RWPE2 (cell line): ENCODE measurements at regions not wholly inside any gene's neighbourhood (a gene's known extent, or its start where the extent isn't known, plus 50 kb on each side); places are given as distances from the start of the nearest gene placed in this dataset.

Experiments used
- ATAC-seq: fragments of 200-7000 bp; cut with Tn5 transposase; 3 replicates; pipeline ENCODE4 v1.9.1; 2021; ENCODE audit warnings: low read depth
- DNase-seq: peaks from one replicate; pipeline ENCODE4 v3.0.0-alpha.2; 2020; ENCODE audit warnings: low spot score
- H3K27ac ChIP-seq: fragments of 450-650 bp; 2 replicates; pipeline ENCODE4 v1.5.1; 2017; ENCODE audit warnings: mild to moderate bottlenecking; ENCODE audit not compliant: poor library complexity, severe bottlenecking
- H3K27me3 ChIP-seq: fragments of 250-450 bp; sonication (Bioruptor Pico); 2 replicates; pipeline ENCODE4 v1.5.1; 2021; ENCODE audit warnings: mild to moderate bottlenecking, moderate library complexity; ENCODE audit not compliant: insufficient read depth, poor library complexity, severe bottlenecking
- H3K36me3 ChIP-seq: fragments of 250-450 bp; sonication (Bioruptor Pico); 2 replicates; pipeline ENCODE4 v1.5.1; 2020; ENCODE audit warnings: low read depth, mild to moderate bottlenecking, moderate library complexity
- H3K4me1 ChIP-seq: fragments of 250-450 bp; sonication (Bioruptor Pico); 2 replicates; pipeline ENCODE4 v1.5.1; 2021; ENCODE audit warnings: mild to moderate bottlenecking, moderate library complexity; ENCODE audit not compliant: insufficient read depth, poor library complexity, severe bottlenecking
- H3K4me3 ChIP-seq: fragments of 250-450 bp; sonication (Bioruptor Pico); 2 replicates; pipeline ENCODE4 v1.5.1; 2021; ENCODE audit warnings: mild to moderate bottlenecking, moderate library complexity; ENCODE audit not compliant: severe bottlenecking
- H3K9me3 ChIP-seq: fragments of 250-450 bp; sonication (Bioruptor Pico); 2 replicates; pipeline ENCODE4 v1.5.1; 2021; ENCODE audit warnings: mild to moderate bottlenecking, moderate library complexity; ENCODE audit not compliant: severe bottlenecking
- TF ChIP-seq, protein P1 (sequence below): fragments of 450-650 bp; IDR thresholded peaks from one replicate; pipeline ENCODE4 v1.5.1; 2017; ENCODE audit warnings: mild to moderate bottlenecking, moderate library complexity; ENCODE audit not compliant: poor library complexity, severe bottlenecking

DNA sequence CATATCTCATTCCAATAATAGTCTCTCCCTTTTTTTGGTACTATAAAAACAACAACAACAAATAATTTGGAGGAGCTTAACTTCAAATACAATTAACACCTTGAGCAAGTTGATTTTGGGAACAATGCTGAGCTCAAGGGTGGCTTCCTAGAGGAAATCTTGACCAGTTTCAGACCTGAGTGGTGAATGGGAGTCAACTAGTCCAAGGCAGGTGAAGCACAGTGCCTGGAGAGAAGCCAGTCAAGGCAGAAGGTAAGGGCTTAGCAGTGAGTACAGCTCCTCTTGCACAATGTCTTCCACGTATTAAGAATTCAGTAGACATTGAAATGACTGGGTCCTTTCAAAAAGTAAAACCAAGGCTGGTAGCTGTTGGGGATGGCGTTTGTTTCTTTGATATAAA is 444.8 kb downstream of the ATP23 start:
- DNase-seq (no peak), ATAC-seq (no peak)
- Histone ChIP-seq H3K27me3 (no peaks in the 10 kb centered on the region), H3K9me3 (no peaks in the 10 kb centered on the region), H3K27ac (no peak overlapping the region), H3K36me3 (no peaks in the 10 kb centered on the region), H3K4me3 (no peak overlapping the region), H3K4me1 (peaks cover 8% of the 10 kb centered on the region)
- TF ChIP-seq, protein P1, sequence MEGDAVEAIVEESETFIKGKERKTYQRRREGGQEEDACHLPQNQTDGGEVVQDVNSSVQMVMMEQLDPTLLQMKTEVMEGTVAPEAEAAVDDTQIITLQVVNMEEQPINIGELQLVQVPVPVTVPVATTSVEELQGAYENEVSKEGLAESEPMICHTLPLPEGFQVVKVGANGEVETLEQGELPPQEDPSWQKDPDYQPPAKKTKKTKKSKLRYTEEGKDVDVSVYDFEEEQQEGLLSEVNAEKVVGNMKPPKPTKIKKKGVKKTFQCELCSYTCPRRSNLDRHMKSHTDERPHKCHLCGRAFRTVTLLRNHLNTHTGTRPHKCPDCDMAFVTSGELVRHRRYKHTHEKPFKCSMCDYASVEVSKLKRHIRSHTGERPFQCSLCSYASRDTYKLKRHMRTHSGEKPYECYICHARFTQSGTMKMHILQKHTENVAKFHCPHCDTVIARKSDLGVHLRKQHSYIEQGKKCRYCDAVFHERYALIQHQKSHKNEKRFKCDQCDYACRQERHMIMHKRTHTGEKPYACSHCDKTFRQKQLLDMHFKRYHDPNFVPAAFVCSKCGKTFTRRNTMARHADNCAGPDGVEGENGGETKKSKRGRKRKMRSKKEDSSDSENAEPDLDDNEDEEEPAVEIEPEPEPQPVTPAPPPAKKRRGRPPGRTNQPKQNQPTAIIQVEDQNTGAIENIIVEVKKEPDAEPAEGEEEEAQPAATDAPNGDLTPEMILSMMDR, result no peak

DNA sequence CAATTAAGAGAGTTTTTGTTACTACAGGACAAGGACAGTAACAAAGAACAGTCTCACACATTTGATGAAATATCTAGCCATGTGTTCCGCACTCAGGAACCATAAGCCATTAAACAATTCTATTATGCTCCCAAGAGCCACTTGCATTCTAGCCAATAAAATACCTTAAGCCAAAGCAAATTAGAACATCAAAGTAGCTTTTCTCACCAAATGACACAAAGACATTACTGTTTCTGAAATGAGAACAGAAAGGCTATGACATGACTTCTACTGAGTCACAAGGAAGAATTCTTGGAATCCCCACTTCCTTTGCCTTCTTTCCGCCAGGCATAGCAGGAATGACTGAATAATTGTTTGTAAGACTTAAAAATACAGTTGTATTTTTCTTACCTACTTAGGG is 445.8 kb downstream of the ATP23 start:
- no peaks in the 10 kb centered on the region for H3K27me3 ChIP-seq
- TF ChIP-seq, protein P1, result no peak
- H3K36me3 ChIP-seq, result no peaks in the 10 kb centered on the region
- ATAC-seq (peak; percentile 71; the same call in 2 of the 3 replicates), DNase-seq (no peak)
- peaks cover 8% of the 10 kb centered on the region for H3K4me1 ChIP-seq
- H3K27ac ChIP-seq, result peak overlapping the region; percentile 61
- no peaks in the 10 kb centered on the region for H3K9me3 ChIP-seq
- no peak overlapping the region for H3K4me3 ChIP-seq

DNA sequence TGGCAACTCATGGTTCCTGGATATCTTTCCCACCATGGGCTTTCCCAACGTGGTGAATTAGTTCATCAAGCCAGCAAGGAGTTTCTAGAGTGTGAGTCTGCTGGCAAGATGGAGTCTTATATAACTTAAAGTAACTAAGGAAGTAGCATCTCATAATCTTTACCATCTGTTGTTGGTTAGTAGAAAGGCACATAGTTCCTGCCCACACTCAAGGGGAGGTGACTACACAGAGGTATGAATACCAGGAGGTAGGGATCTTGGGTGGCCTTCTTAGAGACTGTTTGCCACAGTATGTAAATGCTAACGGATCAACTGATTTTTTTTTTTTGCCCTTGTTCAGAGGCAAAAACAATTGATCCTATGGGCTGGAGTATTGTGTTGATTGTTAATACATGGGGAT is 446.9 kb downstream of the ATP23 start:
- Histone ChIP-seq H3K36me3 (no peaks in the 10 kb centered on the region), H3K4me3 (no peak overlapping the region), H3K27me3 (no peaks in the 10 kb centered on the region), H3K4me1 (peaks cover 8% of the 10 kb centered on the region), H3K27ac (peak overlapping the region; percentile 61), H3K9me3 (no peaks in the 10 kb centered on the region)
- no peak for DNase-seq
- ATAC-seq, result no peak
- TF ChIP-seq, protein P1, result no peak

DNA sequence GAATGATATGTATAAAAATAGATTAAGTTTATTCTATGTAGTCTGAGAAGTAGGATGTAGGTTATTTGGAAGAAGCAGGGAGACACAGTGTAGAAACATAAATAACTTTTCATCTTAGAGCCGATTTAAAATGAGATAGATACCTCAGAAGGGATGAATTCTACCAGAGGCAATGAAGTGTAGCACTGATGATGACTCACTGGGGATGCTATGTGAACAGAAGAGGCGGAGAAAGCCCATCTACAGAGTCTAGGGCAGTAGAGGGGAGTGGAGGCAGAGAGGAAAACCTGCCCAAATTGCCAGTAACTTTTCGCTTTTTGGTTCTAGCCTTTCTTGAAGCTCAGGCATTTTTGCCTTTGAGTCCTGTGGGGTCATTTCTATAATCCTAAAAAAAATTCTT is 451.8 kb downstream of the ATP23 start:
- TF ChIP-seq, protein P1, result no peak

DNA sequence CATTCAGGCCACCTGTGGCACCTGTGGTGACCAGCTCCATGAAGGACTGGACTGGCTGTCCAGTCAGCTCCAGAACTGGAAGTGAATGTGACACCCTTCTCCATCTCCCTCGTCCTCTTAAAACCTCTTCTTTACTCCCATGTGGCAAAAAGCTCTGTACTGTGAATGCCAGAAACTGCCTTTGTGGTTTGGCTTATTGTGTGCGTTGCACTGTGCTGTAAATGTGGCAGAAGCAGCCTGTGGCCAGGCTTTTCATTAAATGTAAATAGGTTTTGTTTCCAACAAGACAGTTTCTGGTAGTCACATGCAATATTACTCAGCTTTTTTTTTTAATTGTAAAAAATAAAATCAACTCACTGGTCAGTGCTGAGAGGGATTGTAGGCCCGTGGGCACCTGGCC is 453.7 kb downstream of the ATP23 start:
- no peaks in the 10 kb centered on the region for H3K27me3 ChIP-seq
- TF ChIP-seq, protein P1, result no peak
- no peaks in the 10 kb centered on the region for H3K4me1 ChIP-seq
- no peaks in the 10 kb centered on the region for H3K36me3 ChIP-seq
- no peak overlapping the region for H3K27ac ChIP-seq
- H3K9me3 ChIP-seq, result no peaks in the 10 kb centered on the region
- no peak overlapping the region for H3K4me3 ChIP-seq
- ATAC-seq (no peak), DNase-seq (no peak)

More for the DNA sequence above, 451.8 kb downstream of the ATP23 start:
- ATAC-seq (0 out of 3 replicates have a peak, but pooled peaks have one; percentile 35), DNase-seq (no peak)
- H3K27me3 ChIP-seq, result no peaks in the 10 kb centered on the region
- H3K9me3 ChIP-seq, result no peaks in the 10 kb centered on the region
- H3K4me1 ChIP-seq, result no peaks in the 10 kb centered on the region
- H3K36me3 ChIP-seq, result no peaks in the 10 kb centered on the region
- no peak overlapping the region for H3K4me3 ChIP-seq
- H3K27ac ChIP-seq, result no peak overlapping the region
